Epithelial cell of esophagus (primary cell): ENCODE measurements at regions not wholly inside any gene's neighbourhood (a gene's known extent, or its start where the extent isn't known, plus 50 kb on each side); places are given as distances from the start of the nearest gene placed in this dataset.
A peak's percentile ranks its signal among the peaks of the same experiment; 100 is the strongest.

Source experiments
- DNase-seq: peaks from one replicate; pipeline ENCODE4 v3.0.0; 2010; ENCODE audit warnings: low read depth
- H3K4me3 ChIP-seq: 2 replicates; pipeline ENCODE4 v1.5.1; 2011; ENCODE audit warnings: mild to moderate bottlenecking, low read length, control low read depth
- CTCF ChIP-seq: IDR thresholded peaks from 2 replicates; pipeline ENCODE4 v1.5.1; 2011; ENCODE audit warnings: low read depth, mild to moderate bottlenecking, low read length, control low read depth, inconsistent platforms; ENCODE audit not compliant: insufficient read depth; ENCODE audit errors: missing control alignments

GRCh38 chr7:119888251-119888650, 384.7 kb upstream of the KCND2 start:
- no peak for TF ChIP-seq CTCF

DNA sequence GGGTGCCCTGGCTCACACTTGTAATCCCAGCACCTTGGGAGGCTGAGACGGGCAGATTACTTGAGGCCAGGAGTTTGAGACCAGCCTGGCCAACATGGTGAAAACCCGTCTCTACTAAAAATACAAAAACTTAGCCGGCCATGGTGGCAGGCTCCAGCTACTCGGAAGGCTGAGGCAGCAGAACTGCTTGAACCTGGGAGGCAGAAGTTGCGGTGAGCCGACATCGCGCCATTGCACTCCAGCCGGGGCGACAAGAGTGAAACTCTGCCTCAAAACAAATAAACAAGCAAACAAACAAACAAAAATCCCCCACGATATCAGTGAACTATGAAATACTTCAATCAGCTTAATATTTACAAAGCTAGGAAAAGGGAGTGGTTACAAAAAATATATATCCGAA, 382.3 kb upstream of the KCND2 start:
- no peak overlapping the region for H3K4me3 ChIP-seq
- no peak for DNase-seq
- TF ChIP-seq CTCF: no peak

More at GRCh38 chr7:119888251-119888650, 384.7 kb upstream of the KCND2 start:
- no peak for DNase-seq
- H3K4me3 ChIP-seq: no peak overlapping the region

DNA sequence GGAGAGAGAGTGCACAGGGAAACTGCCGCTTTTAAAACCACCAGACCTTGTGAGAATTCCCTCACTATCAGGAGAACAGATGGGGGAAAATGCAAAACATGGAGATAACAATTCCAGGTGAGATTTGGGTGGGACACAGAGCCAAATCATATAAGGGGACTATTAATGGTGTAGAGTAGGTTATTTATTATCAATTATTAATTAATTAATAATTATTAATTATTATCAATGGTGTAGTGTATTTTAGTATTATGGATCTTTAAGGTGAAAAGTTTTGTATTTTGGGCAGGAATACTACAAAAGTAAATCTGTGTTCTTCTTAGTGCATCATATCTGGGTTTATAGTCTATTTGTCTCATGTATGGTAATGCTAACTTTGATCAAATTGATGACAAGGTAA, 377.7 kb upstream of the KCND2 start:
- no peak for DNase-seq
- no peak for TF ChIP-seq CTCF
- H3K4me3 ChIP-seq: no peak overlapping the region

DNA sequence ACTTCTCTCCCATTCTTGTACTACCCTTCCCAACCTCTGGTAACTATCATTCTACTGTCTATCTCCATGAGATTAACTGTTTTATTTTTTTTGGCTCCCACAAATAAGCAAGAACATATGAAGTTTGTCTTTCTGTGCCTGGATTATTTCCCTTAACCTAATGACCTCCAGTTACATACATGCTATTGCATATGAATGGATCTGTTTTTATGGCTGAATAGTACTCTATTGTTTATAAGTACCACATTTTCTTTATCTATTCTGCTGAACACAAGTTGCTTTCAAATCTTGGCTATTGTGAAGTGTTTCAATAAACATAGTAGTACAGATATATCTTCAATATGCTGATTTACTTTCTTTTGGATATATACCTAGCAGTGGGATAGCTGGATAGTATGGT, 376.6 kb upstream of the KCND2 start:
- TF ChIP-seq CTCF: no peak
- no peak overlapping the region for H3K4me3 ChIP-seq
- DNase-seq: no peak

DNA sequence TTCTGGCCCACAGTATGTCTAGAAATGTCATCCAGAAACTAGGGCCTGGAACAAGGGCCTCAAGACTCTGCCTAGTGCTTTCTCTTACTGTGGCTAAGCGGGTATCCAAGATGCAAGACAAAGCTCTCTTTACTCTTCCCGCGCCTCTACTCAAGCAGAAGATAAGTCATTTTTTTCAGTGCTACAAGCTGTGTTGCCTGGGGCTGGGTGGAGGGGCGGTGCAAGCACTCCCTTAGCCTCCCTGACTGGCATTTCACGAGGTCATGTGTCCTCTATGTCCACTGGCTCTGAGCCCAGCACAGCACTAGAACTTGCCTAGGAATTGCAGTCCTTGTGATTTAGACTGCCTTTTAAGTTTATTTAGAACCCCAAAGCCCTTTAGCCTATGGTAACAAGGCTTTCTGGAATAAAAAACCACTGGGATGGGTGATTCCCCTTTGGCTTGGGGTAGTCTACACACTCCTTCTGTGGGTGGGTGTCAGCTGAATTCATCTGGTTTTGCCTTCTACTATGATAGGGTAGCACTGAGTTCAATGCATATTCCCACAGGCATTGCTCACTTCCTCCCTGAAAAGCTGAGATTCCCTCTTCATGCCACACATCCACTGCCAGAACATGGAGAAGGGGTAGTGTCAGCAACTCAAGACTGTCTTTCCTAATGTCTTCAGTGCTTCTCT, 371.8 kb upstream of the KCND2 start:
- no peak overlapping the region for H3K4me3 ChIP-seq
- DNase-seq: peak; percentile 4
- no peak for TF ChIP-seq CTCF

DNA sequence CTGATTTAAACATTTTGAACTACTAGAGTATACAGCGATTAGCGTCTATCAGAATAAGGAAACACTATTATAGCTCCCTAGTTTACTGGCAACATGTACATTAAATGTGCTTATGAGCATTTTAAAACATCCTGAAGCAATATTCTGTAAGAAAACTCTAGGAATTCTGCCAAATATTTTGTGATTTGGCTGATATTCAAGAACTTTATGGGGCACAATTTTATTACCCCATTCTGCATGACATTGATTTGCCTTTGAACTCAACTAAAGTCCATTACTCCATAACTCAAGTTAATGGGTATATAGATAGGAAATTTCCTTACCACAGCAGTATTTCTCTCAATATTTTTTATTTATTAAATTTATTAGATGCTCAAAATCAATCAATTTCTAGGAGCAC, 369.9 kb upstream of the KCND2 start:
- no peak for TF ChIP-seq CTCF
- no peak overlapping the region for H3K4me3 ChIP-seq
- DNase-seq: no peak

DNA sequence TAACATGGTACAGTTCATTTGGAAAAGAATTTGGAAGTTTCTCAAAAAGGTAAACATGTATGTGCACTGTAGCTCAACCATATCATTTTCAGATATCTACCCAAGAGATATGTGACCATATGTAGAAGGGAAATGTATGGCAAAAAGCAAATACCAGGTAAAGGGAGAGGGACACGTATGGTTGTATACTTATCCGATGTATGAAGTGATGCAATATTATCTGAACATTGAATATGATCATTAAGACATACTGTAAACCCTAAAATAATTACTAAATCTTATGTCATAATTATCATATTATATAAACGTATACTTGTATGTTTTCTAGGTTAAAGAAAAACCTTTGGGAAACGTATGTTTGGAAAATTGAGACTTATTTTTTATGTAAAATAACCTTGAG, 367.5 kb upstream of the KCND2 start:
- no peak for TF ChIP-seq CTCF
- DNase-seq: no peak
- H3K4me3 ChIP-seq: no peak overlapping the region
